ENCODE measurements at regions not wholly inside any gene's neighbourhood (a gene's known extent, or its start where the extent isn't known, plus 50 kb on each side); places are given as distances from the start of the nearest gene placed in this dataset.

GRCh38 chr12:84634526-84634925 is 278.1 kb downstream of the SLC6A15 start:
- TF ChIP-seq EZH2 (IDR thresholded peaks at IDR 0.05; ENCODE audit: borderline replicate concordance, low read length) = no peak
- TF ChIP-seq CTCF (IDR thresholded peaks at IDR 0.05; ENCODE audit: low read length) = no peak

GRCh38 chr12:84632556-84632955 is 280.0 kb downstream of the SLC6A15 start:
- H2AFZ ChIP-seq (ENCODE audit: low read length) = no peak overlapping the region

More at GRCh38 chr12:84634526-84634925, 278.1 kb downstream of the SLC6A15 start:
- H3K36me3 ChIP-seq (ENCODE audit: insufficient read depth, low read length) = no peaks in the 10 kb centered on the region
- no peak overlapping the region for H3K27ac ChIP-seq (ENCODE audit: low read depth, low read length, poor library complexity, severe bottlenecking)
- no peaks in the 10 kb centered on the region for H4K20me1 ChIP-seq (ENCODE audit: insufficient read depth, low read length)
- H3F3A ChIP-seq (ENCODE audit: insufficient read depth, low read length) = no peaks in the 10 kb centered on the region
- H3K4me1 ChIP-seq (ENCODE audit: insufficient read depth, low read length, severe bottlenecking) = no peaks in the 10 kb centered on the region
- no peak overlapping the region for H3K9ac ChIP-seq (ENCODE audit: low read length)
- H3K4me2 ChIP-seq (ENCODE audit: low read length) = no peak overlapping the region
- H3K9me2 ChIP-seq (ENCODE audit: low read depth, low read length) = no peaks in the 10 kb centered on the region
- no peaks in the 10 kb centered on the region for H3K9me3 ChIP-seq (ENCODE audit: low read length)
- H3K27me3 ChIP-seq (ENCODE audit: insufficient read depth, low read length) = no peaks in the 10 kb centered on the region
- H3K4me3 ChIP-seq (ENCODE audit: low read depth, low read length, poor library complexity, severe bottlenecking) = no peak overlapping the region
- no peak overlapping the region for H2AFZ ChIP-seq (ENCODE audit: low read length)
- no peaks in the 10 kb centered on the region for H3K79me2 ChIP-seq (ENCODE audit: insufficient read depth, low read length)

GRCh38 chr12:84631020-84631419 is 281.6 kb downstream of the SLC6A15 start:
- no peak overlapping the region for H3K4me2 ChIP-seq (ENCODE audit: low read length)
- no peaks in the 10 kb centered on the region for H3F3A ChIP-seq (ENCODE audit: insufficient read depth, low read length)
- TF ChIP-seq EZH2 (IDR thresholded peaks at IDR 0.05; ENCODE audit: borderline replicate concordance, low read length) (no peak), CTCF (IDR thresholded peaks at IDR 0.05; ENCODE audit: low read length) (no peak)
- H3K9me3 ChIP-seq (ENCODE audit: low read length) = no peaks in the 10 kb centered on the region
- H3K4me3 ChIP-seq (ENCODE audit: low read depth, low read length, poor library complexity, severe bottlenecking) = no peak overlapping the region
- H3K79me2 ChIP-seq (ENCODE audit: insufficient read depth, low read length) = no peaks in the 10 kb centered on the region
- no peaks in the 10 kb centered on the region for H3K4me1 ChIP-seq (ENCODE audit: insufficient read depth, low read length, severe bottlenecking)
- H3K36me3 ChIP-seq (ENCODE audit: insufficient read depth, low read length) = no peaks in the 10 kb centered on the region
- H3K27ac ChIP-seq (ENCODE audit: low read depth, low read length, poor library complexity, severe bottlenecking) = no peak overlapping the region
- no peak overlapping the region for H2AFZ ChIP-seq (ENCODE audit: low read length)
- no peaks in the 10 kb centered on the region for H3K9me2 ChIP-seq (ENCODE audit: low read depth, low read length)
- H3K27me3 ChIP-seq (ENCODE audit: insufficient read depth, low read length) = no peaks in the 10 kb centered on the region
- H4K20me1 ChIP-seq (ENCODE audit: insufficient read depth, low read length) = no peaks in the 10 kb centered on the region
- H3K9ac ChIP-seq (ENCODE audit: low read length) = no peak overlapping the region

More at GRCh38 chr12:84632556-84632955, 280.0 kb downstream of the SLC6A15 start:
- Histone ChIP-seq H3F3A (ENCODE audit: insufficient read depth, low read length) (no peaks in the 10 kb centered on the region), H3K9me2 (ENCODE audit: low read depth, low read length) (no peaks in the 10 kb centered on the region), H3K4me3 (ENCODE audit: low read depth, low read length, poor library complexity, severe bottlenecking) (no peak overlapping the region), H3K36me3 (ENCODE audit: insufficient read depth, low read length) (no peaks in the 10 kb centered on the region), H3K79me2 (ENCODE audit: insufficient read depth, low read length) (no peaks in the 10 kb centered on the region), H3K9me3 (ENCODE audit: low read length) (no peaks in the 10 kb centered on the region), H3K27ac (ENCODE audit: low read depth, low read length, poor library complexity, severe bottlenecking) (no peak overlapping the region), H3K9ac (ENCODE audit: low read length) (no peak overlapping the region), H3K27me3 (ENCODE audit: insufficient read depth, low read length) (no peaks in the 10 kb centered on the region), H4K20me1 (ENCODE audit: insufficient read depth, low read length) (no peaks in the 10 kb centered on the region), H3K4me2 (ENCODE audit: low read length) (no peak overlapping the region), H3K4me1 (ENCODE audit: insufficient read depth, low read length, severe bottlenecking) (no peaks in the 10 kb centered on the region)
- no peak for TF ChIP-seq EZH2 (IDR thresholded peaks at IDR 0.05; ENCODE audit: borderline replicate concordance, low read length)
- TF ChIP-seq CTCF (IDR thresholded peaks at IDR 0.05; ENCODE audit: low read length) = no peak
